ENCODE measurements at regions not wholly inside any gene's neighbourhood (a gene's known extent, or its start where the extent isn't known, plus 50 kb on each side); places are given as distances from the start of the nearest gene placed in this dataset.

- TF ChIP-seq, protein P1, sequence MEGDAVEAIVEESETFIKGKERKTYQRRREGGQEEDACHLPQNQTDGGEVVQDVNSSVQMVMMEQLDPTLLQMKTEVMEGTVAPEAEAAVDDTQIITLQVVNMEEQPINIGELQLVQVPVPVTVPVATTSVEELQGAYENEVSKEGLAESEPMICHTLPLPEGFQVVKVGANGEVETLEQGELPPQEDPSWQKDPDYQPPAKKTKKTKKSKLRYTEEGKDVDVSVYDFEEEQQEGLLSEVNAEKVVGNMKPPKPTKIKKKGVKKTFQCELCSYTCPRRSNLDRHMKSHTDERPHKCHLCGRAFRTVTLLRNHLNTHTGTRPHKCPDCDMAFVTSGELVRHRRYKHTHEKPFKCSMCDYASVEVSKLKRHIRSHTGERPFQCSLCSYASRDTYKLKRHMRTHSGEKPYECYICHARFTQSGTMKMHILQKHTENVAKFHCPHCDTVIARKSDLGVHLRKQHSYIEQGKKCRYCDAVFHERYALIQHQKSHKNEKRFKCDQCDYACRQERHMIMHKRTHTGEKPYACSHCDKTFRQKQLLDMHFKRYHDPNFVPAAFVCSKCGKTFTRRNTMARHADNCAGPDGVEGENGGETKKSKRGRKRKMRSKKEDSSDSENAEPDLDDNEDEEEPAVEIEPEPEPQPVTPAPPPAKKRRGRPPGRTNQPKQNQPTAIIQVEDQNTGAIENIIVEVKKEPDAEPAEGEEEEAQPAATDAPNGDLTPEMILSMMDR (IDR thresholded peaks at IDR 0.05; ENCODE audit: low read length): no peak
- TF ChIP-seq EZH2 (IDR thresholded peaks at IDR 0.05; ENCODE audit: borderline replicate concordance, low read length): no peak
Observed at GRCh38 chr6:90369651-90370050, 73.0 kb upstream of the BACH2 start.
